ENCODE measurements at regions not wholly inside any gene's neighbourhood (a gene's known extent, or its start where the extent isn't known, plus 50 kb on each side); places are given as distances from the start of the nearest gene placed in this dataset.
"Not testable (repeated sequence)": the region's sequence is repeated elsewhere in the genome, so short reads cannot be mapped to it uniquely, and the experiment has no call there.

GRCh38 chrX:138026211-138026610, 460.3 kb downstream of the ZIC3 start:
- DNase-seq: no peak

- no peak for DNase-seq
Observed at GRCh38 chrX:138031715-138032114, 465.8 kb downstream of the ZIC3 start.

DNA sequence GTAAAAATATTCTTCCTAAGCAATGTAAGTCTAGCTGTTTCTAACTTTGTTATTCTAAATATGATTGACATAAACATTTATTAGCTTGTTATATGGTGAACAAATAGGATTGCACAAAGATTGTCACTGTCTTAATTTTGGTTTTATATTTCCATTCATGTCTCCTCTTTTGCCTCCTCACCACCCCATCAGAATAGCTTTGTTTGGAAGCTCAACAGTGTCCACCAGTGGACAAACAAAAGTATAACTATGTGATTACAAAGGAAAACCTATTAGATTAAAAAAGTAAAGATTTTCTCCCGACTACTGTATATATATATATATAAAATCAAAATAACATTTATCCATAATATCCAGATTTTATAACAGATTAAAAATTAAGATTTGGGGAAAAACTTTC, 468.2 kb downstream of the ZIC3 start:
- no peak for DNase-seq

- DNase-seq: no peak
Observed at GRCh38 chrX:138037548-138037947, 471.6 kb downstream of the ZIC3 start.

DNA sequence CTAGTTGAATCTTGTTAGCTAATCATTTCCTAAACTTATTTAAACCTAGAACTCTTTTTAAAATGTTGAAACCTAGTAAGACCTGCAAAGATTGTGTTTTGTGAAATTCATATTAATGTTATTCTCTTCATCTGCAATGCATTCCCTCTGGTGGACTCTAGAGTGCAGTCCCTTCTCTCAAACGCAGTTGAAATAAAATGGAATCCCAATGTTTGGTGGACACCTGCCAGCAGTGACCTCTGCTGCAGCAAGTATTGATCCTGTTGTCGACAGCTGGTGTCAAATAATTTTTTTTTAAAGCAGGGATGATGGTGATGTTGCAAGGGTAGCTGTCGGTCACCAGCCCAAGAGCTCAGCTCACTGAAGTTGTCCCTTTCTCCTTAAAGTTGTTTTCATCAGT, 492.0 kb downstream of the ZIC3 start:
- no peak for DNase-seq

DNA sequence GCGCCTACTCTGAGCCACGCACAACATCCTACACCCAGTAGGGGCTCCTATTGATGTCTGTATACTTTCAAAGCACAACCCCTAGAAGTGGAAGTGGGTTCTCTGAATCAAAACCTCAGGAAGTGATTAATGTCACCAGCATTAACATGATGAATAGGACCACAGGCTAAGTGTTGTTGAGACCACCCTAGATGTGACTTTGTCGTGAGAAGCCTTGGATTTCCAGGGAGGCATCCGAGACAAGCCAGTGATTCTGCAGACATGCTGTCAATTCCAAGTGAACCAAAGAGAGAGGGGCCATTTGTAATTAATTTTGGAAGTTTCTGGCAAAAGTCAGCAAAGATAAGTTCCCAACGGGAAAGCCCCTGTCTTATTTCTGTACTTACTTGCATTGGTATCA, 493.0 kb downstream of the ZIC3 start:
- DNase-seq: no peak

DNA sequence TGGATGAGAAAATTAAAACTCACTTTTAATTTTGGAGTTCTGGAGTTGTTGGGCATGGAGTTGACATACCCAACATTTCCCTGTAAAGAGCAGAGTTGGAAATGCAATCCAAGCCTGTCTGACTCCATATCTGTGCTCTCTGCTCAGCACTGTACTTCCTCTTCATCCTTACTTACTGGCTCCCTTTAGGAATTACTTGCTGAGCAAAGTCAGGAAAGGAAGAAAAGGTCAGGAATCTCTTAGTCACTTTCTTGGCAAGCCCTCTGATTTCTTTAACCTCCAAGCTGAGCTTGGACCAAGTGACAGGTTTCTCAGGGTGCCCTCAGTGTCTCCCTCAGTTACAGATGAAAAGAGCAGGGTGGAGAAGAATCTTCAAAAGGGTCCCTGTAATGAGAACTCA, 501.5 kb downstream of the ZIC3 start:
- no peak for DNase-seq

GRCh38 chrX:138073626-138074025, 507.7 kb downstream of the ZIC3 start:
- DNase-seq: no peak

GRCh38 chrX:138082251-138082650, 516.3 kb downstream of the ZIC3 start:
- no peak for DNase-seq

DNA sequence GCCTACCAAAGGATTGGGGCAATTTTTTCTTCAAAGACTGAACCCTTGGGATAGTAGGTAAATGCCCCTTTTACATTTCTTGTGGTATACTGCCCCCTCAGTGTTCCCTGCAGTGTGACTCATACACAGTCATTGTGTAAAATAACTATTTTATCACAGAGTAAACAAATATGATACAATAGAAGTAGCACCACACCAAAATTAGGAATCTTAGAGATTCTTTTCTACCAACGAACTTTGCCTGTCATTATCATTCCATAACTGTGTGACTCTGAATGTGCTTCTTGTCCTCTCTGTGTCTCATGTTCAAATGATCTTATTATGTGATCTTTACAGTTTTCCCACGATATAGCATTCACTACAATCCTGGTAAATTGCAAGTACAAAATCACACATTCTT, 517.0 kb downstream of the ZIC3 start:
- no peak for DNase-seq

DNA sequence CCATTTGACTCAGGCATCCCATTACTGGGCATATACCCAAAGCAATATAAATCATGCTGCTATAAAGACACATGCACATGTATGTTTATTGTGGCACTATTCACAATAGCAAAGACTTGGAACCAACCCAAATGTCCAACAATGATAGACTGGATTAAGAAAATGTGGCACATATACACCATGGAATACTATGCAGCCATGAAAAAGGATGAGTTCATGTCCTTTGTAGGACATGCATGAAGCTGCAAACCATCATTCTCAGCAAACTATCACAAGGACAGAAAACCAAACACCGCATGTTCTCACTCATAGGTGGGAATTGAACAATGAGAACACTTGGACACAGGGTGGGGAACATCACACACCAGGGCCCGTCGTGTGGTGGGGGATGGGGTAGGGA, 545.0 kb downstream of the ZIC3 start:
- not testable (repeated sequence) for DNase-seq

- DNase-seq: no peak
Observed at GRCh38 chrX:138127314-138127713, 561.4 kb downstream of the ZIC3 start.

DNA sequence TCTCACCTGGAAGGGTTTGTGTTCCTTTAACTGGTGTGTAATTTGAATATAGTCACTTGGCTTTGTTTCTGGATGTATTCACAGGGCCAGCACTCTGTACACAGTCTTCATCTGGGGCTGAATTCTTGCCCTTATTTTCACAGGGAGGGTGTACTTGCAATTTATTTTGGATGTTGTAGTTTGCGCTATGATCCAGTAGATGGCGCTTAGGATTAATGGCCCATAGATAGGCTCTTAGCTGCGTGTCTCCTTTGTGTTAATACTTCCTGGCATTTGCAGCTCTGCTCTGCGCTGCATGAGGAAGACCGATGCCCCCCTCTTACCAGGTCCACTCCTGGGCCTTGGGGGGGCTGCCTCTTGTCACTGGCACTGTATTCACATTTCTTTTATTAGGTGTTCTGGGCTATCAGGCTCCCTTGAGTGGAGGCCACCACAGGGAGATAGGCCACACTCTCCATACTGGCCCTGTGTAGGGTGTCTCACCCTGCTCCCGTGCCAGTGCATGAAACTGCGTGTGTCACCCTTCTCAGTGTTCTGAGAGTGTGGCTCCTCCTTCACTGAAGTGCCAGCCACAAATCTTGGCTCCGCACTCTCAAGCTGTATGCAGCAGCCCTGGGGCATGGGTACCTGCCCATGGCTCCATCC, 562.2 kb downstream of the ZIC3 start:
- DNase-seq: peak; percentile 3

DNA sequence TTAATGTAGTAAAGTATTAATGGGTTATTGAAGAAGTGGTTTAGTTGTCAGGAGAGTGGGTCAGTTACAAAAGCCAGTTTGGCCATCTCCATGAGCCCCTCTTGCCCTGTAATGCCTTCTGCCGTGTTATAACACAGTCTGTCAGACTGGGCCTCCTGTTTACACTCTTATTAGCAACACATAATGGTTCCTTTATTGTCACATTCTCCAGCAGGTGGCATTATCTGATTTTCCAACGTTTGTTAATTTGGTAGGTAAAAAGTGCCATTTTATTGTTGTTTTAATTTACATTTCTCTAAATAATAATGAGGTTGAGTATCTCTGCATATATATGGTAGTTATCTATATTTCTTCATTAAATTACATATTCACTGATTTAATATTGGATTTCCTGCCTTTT, 560.8 kb downstream of the FGF13 start:
- no peak for DNase-seq

GRCh38 chrX:138157850-138158249, 553.7 kb downstream of the FGF13 start:
- no peak for DNase-seq

- peak; percentile 14 for DNase-seq
Observed at GRCh38 chrX:138191998-138192397, 519.5 kb downstream of the FGF13 start.

GRCh38 chrX:138229718-138230117, 481.8 kb downstream of the FGF13 start:
- no peak for DNase-seq

DNA sequence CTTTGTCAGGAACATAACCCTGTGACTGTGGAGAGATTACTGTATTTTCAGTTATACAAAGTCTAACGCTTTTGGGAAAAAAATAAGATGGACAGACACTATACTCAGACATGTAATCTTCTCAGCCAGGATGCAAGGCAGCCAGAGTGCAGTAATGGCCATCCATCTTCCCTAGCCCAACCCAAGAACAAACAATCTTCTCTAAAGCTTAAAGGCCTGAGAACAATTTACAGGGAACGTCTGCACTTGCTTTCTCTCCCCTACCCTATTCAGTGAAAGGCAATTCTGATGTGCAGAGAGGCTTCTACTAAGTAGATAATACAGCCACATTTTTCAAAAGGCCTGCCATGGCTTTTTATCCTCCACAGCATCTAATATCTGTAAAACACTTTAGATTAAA, 471.3 kb downstream of the FGF13 start:
- no peak for DNase-seq

DNA sequence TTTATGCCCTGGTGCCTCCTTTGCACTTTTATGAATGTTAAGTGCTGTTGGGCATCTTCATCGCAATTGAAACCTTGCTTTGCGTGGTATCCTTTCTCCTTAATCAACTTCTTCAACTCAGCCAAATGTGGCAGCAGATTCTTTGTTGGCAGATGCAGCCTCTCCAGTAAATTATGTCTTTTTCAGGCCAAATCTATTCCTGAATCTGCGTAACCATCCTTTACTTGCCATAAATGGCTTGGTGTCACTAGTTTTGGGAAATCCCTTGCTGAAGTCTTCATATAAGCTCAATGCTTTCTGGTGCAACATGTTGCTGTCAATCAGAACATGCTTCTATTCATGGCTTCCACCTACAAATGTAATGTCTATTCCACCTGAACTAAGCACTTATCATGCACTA, 457.5 kb downstream of the FGF13 start:
- DNase-seq: no peak

DNA sequence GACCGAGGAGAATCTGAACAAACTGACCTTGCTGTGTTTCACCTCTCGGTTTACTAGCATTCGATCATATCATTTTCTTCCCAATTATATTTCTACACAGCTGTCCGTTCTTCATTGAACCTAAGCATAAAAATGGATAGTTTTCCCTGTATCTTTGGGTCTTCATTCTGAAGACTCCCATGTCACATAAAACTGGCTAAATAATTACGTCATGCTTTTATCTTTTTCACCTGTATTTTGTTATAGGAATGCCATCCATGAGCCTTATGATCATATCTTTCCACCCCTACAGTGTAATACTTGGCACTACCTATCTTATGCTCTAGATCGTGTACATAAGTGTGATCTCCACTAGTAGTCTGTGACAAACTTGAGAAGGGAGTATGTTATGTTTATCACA, 456.1 kb downstream of the FGF13 start:
- no peak for DNase-seq

GRCh38 chrX:138264095-138264494, 447.4 kb downstream of the FGF13 start:
- not testable (repeated sequence) for DNase-seq

- no peak for DNase-seq
Observed at GRCh38 chrX:138270931-138271330, 440.6 kb downstream of the FGF13 start.

DNA sequence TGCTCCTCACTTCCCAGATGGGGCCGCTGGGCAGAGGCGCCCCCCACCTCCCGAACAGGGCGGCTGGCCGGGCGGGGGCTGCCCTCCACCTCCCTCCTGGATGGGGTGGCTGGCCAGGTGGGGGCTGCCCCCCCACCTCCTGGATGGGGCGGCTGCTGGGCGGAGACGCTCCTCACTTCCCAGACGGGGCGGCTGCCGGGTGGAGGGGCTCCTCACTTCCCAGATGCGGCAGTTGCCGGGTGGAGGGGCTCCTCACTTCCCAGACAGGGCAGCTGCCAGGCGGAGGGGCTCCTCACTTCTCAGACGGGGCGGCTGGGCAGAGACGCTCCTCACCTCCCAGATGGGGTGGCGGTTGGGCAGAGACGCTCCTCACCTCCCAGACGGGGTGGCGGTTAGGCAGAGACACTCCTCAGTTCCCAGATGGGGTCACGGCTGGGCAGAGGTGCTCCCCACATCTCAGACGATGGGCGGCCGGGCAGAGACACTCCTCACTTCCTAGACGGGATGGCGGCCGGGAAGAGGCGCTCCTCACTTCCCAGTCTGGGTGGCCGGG, 428.8 kb downstream of the FGF13 start:
- DNase-seq: not testable (repeated sequence)

- no peak for DNase-seq
Observed at GRCh38 chrX:138287205-138287877, 424.2 kb downstream of the FGF13 start.

DNA sequence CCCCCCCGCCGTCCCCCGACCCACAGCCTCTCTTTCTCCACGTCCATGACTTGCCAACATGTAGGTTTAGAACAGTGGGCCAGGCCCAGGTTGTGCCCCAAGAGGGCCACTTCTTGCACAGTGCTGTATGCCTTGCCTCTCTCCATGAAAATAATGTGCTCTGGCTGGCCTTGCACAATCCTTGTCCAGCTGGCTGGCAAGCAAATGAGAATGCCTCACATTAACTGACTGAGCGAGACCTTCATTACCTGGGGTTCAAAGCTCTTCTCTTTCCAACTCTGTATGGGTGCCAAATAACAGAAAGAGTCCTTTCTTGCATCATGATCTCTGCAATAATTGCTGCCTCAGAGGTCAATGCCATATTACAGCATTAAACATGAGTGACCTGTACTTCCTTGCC, 416.6 kb downstream of the FGF13 start:
- no peak for DNase-seq

Data from COR-L47 (cell line).